MM.1S (cell line): ENCODE measurements at regions not wholly inside any gene's neighbourhood (a gene's known extent, or its start where the extent isn't known, plus 50 kb on each side); places are given as distances from the start of the nearest gene placed in this dataset.
"Not testable (repeated sequence)": the region's sequence is repeated elsewhere in the genome, so short reads cannot be mapped to it uniquely, and the experiment has no call there.

Source experiments
- DNase-seq: peaks from one replicate; pipeline ENCODE4 v3.0.0-alpha.2; 2015
- H2AFZ ChIP-seq: fragments of 300-600 bp; sonication (generic); 2 replicates; pipeline ENCODE4 v1.6.0; 2016; ENCODE audit warnings: antibody characterized with exemption, low read length
- H3F3A ChIP-seq: fragments of 300-600 bp; sonication (generic); 2 replicates; pipeline ENCODE4 v1.6.1; 2016; ENCODE audit warnings: mild to moderate bottlenecking, antibody characterized with exemption, low read length, moderate library complexity, mixed read lengths; ENCODE audit not compliant: insufficient read depth
- H3K27ac ChIP-seq: fragments of 300-600 bp; sonication (generic); 2 replicates; pipeline ENCODE4 v1.5.1; 2016; ENCODE audit warnings: mild to moderate bottlenecking, low read length
- H3K27me3 ChIP-seq: fragments of 300-600 bp; sonication (generic); replicated peaks from 2 replicates; pipeline ENCODE4 v1.6.0; 2016; ENCODE audit warnings: low read length; ENCODE audit not compliant: insufficient read depth
- H3K36me3 ChIP-seq: fragments of 300-600 bp; sonication (generic); replicated peaks from 2 replicates; pipeline ENCODE4 v1.6.1; 2016; ENCODE audit warnings: mild to moderate bottlenecking, low read length, mixed read lengths; ENCODE audit not compliant: insufficient read depth
- H3K4me1 ChIP-seq: fragments of 300-600 bp; sonication (generic); 2 replicates; pipeline ENCODE4 v1.6.1; 2016; ENCODE audit warnings: low read length, mixed read lengths
- H3K4me2 ChIP-seq: fragments of 300-600 bp; sonication (generic); 2 replicates; pipeline ENCODE4 v1.6.0; 2016; ENCODE audit warnings: low read depth, low read length
- H3K4me3 ChIP-seq: fragments of 300-600 bp; sonication (generic); 2 replicates; pipeline ENCODE4 v1.5.1; 2016; ENCODE audit warnings: low read length, mixed read lengths
- H3K79me2 ChIP-seq: fragments of 300-600 bp; sonication (generic); 2 replicates; pipeline ENCODE4 v1.6.1; 2016; ENCODE audit warnings: mixed run types, low read length, mixed read lengths
- H3K9ac ChIP-seq: fragments of 300-600 bp; sonication (generic); 2 replicates; pipeline ENCODE4 v1.6.1; 2016; ENCODE audit warnings: low read length, mixed read lengths
- H3K9me2 ChIP-seq: fragments of 300-600 bp; sonication (generic); replicated peaks from 2 replicates; pipeline ENCODE4 v1.6.1; 2016; ENCODE audit warnings: mild to moderate bottlenecking, low read length, mixed read lengths; ENCODE audit not compliant: insufficient read depth
- H3K9me3 ChIP-seq: fragments of 300-600 bp; sonication (generic); replicated peaks from 2 replicates; pipeline ENCODE4 v1.6.1; 2016; ENCODE audit warnings: mild to moderate bottlenecking, low read length, mixed read lengths; ENCODE audit not compliant: insufficient read depth
- H4K20me1 ChIP-seq: fragments of 300-600 bp; sonication (generic); 2 replicates; pipeline ENCODE4 v1.6.1; 2016; ENCODE audit warnings: mild to moderate bottlenecking, low read length, moderate library complexity, mixed read lengths; ENCODE audit not compliant: insufficient read depth
- CTCF ChIP-seq: fragments of 300-600 bp; sonication (generic); IDR thresholded peaks from 2 replicates; pipeline ENCODE4 v1.5.1; 2016; ENCODE audit warnings: antibody characterized with exemption, low read length, mixed read lengths
- EZH2 ChIP-seq: fragments of 300-600 bp; sonication (generic); optimal IDR thresholded peaks from 2 replicates; pipeline ENCODE3; 2017; ENCODE audit warnings: low read depth, mild to moderate bottlenecking, antibody characterized with exemption, low read length, mixed read lengths
- EZH2phosphoT487 ChIP-seq: fragments of 300-600 bp; sonication (generic); IDR thresholded peaks from 2 replicates; pipeline ENCODE4 v1.6.1; 2018; ENCODE audit warnings: antibody characterized with exemption, low read length

DNA sequence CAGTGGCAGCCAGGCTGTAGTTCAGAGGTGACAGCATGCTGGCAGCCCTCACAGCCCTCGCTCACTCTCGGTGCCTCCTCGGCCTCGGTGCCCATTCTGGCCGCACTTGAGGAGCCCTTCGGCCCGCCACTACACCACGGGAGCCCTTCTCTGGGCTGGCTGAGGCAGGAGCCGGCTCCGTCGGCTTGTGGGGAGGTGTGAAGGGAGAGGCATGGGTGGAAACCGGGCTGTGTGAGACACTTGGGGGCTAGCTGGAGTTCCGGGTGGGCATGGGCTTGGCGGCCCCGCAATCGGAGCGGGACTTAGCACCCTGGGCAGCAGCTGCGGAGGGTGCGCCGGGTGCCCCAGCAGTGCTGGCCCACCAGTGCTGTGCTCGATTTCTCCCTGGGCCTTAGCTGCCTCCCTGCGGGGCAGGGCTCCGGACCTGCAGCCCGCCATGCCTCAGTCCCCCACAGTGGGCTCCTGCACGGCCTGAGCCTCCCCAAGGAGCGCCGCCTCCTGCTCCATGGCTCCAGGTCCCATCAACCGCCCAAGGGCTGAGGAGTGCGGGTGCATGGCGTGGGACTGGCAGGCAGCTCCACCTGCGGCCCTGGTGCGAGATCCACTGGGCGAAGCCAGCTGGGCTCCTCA is 396.8 kb downstream of the FAM72C start:
- TF ChIP-seq EZH2phosphoT487 (no peak), EZH2 (no peak), CTCF (no peak)

GRCh38 chr1:143572661-143573060 is 399.1 kb downstream of the FAM72C start:
- H3K79me2 ChIP-seq, H4K20me1 ChIP-seq, H3K4me2 ChIP-seq, H3K27me3 ChIP-seq, H3K27ac ChIP-seq, H3K9me2 ChIP-seq, H3K4me1 ChIP-seq, H3F3A ChIP-seq, H3K9me3 ChIP-seq, H3K4me3 ChIP-seq, H3K36me3 ChIP-seq, H3K9ac ChIP-seq, H2AFZ ChIP-seq, DNase-seq: not testable (repeated sequence)

More for the DNA sequence above, 396.8 kb downstream of the FAM72C start:
- Histone ChIP-seq H3K79me2 (no peaks in the 10 kb centered on the region), H3K9me2 (no peaks in the 10 kb centered on the region), H3K27me3 (no peaks in the 10 kb centered on the region), H3K4me3 (no peak overlapping the region), H3K36me3 (no peaks in the 10 kb centered on the region), H3K9me3 (no peaks in the 10 kb centered on the region), H2AFZ (no peak overlapping the region), H3K9ac (no peak overlapping the region), H3K27ac (no peak overlapping the region), H3F3A (no peaks in the 10 kb centered on the region), H4K20me1 (no peaks in the 10 kb centered on the region), H3K4me1 (no peaks in the 10 kb centered on the region), H3K4me2 (no peak overlapping the region)
- DNase-seq = no peak

DNA sequence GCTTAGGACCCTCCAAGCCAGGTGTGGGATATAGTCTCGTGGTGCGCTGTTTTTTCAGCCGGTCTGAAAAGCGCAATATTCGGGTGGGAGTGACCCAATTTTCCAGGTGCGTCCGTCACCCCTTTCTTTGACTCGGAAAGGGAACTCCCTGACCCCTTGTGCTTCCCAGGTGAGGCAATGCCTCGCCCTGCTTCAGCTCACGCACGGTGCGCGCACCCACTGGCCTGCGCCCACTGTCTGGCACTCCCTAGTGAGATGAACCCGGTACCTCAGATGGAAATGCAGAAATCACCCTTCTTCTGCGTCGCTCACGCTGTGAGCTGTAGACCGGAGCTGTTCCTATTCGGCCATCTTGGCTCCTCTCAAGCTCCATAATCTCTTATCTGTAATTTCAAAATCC is 408.0 kb downstream of the FAM72C start:
- H3K4me2 ChIP-seq, H3K36me3 ChIP-seq, H3F3A ChIP-seq, H3K4me1 ChIP-seq, H3K9me3 ChIP-seq, H4K20me1 ChIP-seq, H3K27ac ChIP-seq, H3K79me2 ChIP-seq, H2AFZ ChIP-seq, H3K4me3 ChIP-seq, DNase-seq, H3K9me2 ChIP-seq, H3K27me3 ChIP-seq, H3K9ac ChIP-seq: not testable (repeated sequence)

GRCh38 chr1:143553627-143554026 is 418.2 kb downstream of the FAM72C start:
- H3K9ac ChIP-seq = no peak overlapping the region
- no peaks in the 10 kb centered on the region for H3K79me2 ChIP-seq
- H2AFZ ChIP-seq = no peak overlapping the region
- DNase-seq = no peak
- H3K9me2 ChIP-seq = no peaks in the 10 kb centered on the region
- no peak overlapping the region for H3K4me2 ChIP-seq
- H3F3A ChIP-seq = no peaks in the 10 kb centered on the region
- no peaks in the 10 kb centered on the region for H3K36me3 ChIP-seq
- H3K4me1 ChIP-seq = no peaks in the 10 kb centered on the region
- H3K4me3 ChIP-seq = no peak overlapping the region
- H3K27ac ChIP-seq = no peak overlapping the region
- no peaks in the 10 kb centered on the region for H3K27me3 ChIP-seq
- H4K20me1 ChIP-seq = no peaks in the 10 kb centered on the region
- no peak for TF ChIP-seq EZH2phosphoT487
- TF ChIP-seq CTCF = no peak
- no peak for TF ChIP-seq EZH2
- H3K9me3 ChIP-seq = no peaks in the 10 kb centered on the region

GRCh38 chr1:143504703-143505102 is 467.1 kb downstream of the FAM72C start:
- DNase-seq, H3K4me3 ChIP-seq, H3K9me3 ChIP-seq: not testable (repeated sequence)

DNA sequence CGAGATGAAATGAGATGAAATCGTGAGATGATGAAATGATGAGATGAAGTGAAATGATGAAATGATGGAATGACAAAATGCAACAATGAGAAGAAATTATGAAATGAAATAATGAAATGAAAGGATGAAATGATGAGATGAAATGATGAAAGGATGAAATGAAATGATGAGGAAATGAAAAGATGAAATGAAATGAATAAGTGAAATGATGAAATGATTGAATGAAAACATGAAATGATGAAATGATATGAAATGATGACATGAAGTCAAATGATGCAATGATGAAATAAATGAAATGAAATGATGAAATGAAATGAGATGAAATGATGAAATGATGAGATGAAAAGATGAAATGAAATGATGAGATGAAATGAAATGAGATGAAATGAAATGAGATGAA is 467.7 kb downstream of the FAM72C start:
- not testable (repeated sequence) for H3K4me3 ChIP-seq, H2AFZ ChIP-seq, H3K4me1 ChIP-seq, H4K20me1 ChIP-seq, H3K79me2 ChIP-seq, H3K4me2 ChIP-seq, H3K9me2 ChIP-seq, H3K27ac ChIP-seq, H3K27me3 ChIP-seq, H3F3A ChIP-seq, H3K36me3 ChIP-seq, DNase-seq, H3K9ac ChIP-seq, H3K9me3 ChIP-seq

More at GRCh38 chr1:143504703-143505102, 467.1 kb downstream of the FAM72C start:
- H3K9ac ChIP-seq, H3K4me1 ChIP-seq, H3F3A ChIP-seq, H3K4me2 ChIP-seq, H4K20me1 ChIP-seq, H3K9me2 ChIP-seq, H3K27ac ChIP-seq, H3K36me3 ChIP-seq, H2AFZ ChIP-seq, H3K27me3 ChIP-seq, H3K79me2 ChIP-seq: not testable (repeated sequence)
